Hepatocyte (in vitro differentiated cells): ENCODE measurements at regions not wholly inside any gene's neighbourhood (a gene's known extent, or its start where the extent isn't known, plus 50 kb on each side); places are given as distances from the start of the nearest gene placed in this dataset.

ENCODE experiments used
- DNase-seq: peaks from one replicate; pipeline ENCODE4 v3.0.0-alpha.2; 2016; ENCODE audit warnings: low spot score
- H2AFZ ChIP-seq: fragments of 200-600 bp; sonication (generic); 2 replicates; pipeline ENCODE4 v1.6.0; 2016; ENCODE audit warnings: antibody characterized with exemption, mild to moderate bottlenecking
- H3K27ac ChIP-seq: fragments of 200-600 bp; sonication (generic); 2 replicates; pipeline ENCODE4 v1.5.1; 2016; ENCODE audit warnings: mild to moderate bottlenecking
- H3K27me3 ChIP-seq: fragments of 200-600 bp; sonication (generic); 2 replicates; pipeline ENCODE4 v1.6.1; 2016
- H3K36me3 ChIP-seq: fragments of 200-600 bp; sonication (generic); replicated peaks from 2 replicates; pipeline ENCODE4 v1.5.1; 2016; ENCODE audit warnings: low read depth; ENCODE audit not compliant: insufficient read depth
- H3K4me1 ChIP-seq: fragments of 200-600 bp; sonication (generic); 2 replicates; pipeline ENCODE4 v1.5.1; 2016; ENCODE audit warnings: mild to moderate bottlenecking, moderate library complexity; ENCODE audit not compliant: insufficient read depth
- H3K4me2 ChIP-seq: fragments of 200-600 bp; sonication (generic); 2 replicates; pipeline ENCODE4 v1.6.0; 2016
- H3K4me3 ChIP-seq: fragments of 200-600 bp; sonication (generic); 2 replicates; pipeline ENCODE4 v1.5.1; 2016; ENCODE audit warnings: mild to moderate bottlenecking
- H3K79me2 ChIP-seq: fragments of 200-600 bp; sonication (generic); 2 replicates; pipeline ENCODE4 v1.6.0; 2017; ENCODE audit warnings: mild to moderate bottlenecking
- H3K9me2 ChIP-seq: fragments of 200-600 bp; sonication (generic); replicated peaks from 2 replicates; pipeline ENCODE4 v1.6.0; 2017; ENCODE audit warnings: mild to moderate bottlenecking; ENCODE audit not compliant: insufficient read depth
- H3K9me3 ChIP-seq: fragments of 200-600 bp; sonication (generic); 2 replicates; pipeline ENCODE4 v1.5.1; 2016; ENCODE audit warnings: low read depth, mild to moderate bottlenecking
- H4K20me1 ChIP-seq: fragments of 200-600 bp; sonication (generic); 2 replicates; pipeline ENCODE4 v1.6.0; 2016; ENCODE audit warnings: mild to moderate bottlenecking; ENCODE audit not compliant: insufficient read depth, poor library complexity, severe bottlenecking
- CTCF ChIP-seq: fragments of 200-600 bp; sonication (generic); IDR thresholded peaks from 2 replicates; pipeline ENCODE4 v1.5.1; 2016; ENCODE audit warnings: antibody characterized with exemption, mild to moderate bottlenecking; ENCODE audit not compliant: poor library complexity
- EZH2 ChIP-seq: fragments of 200-600 bp; sonication (generic); IDR thresholded peaks from 2 replicates; pipeline ENCODE4 v1.6.1; 2016; ENCODE audit warnings: antibody characterized with exemption, mild to moderate bottlenecking, borderline replicate concordance
- EZH2phosphoT487 ChIP-seq: fragments of 200-600 bp; sonication (generic); IDR thresholded peaks from one replicate; pipeline ENCODE4 v1.6.1; 2018; ENCODE audit warnings: antibody characterized with exemption, mild to moderate bottlenecking, low read depth, moderate library complexity; ENCODE audit not compliant: unreplicated experiment, severe bottlenecking
- WGBS: methylation state at CpG from one replicate; pipeline ENCODE4 v1.1.6; 2016; ENCODE audit warnings: low lambda C conversion rate; ENCODE audit errors: missing lambda C conversion rate; 5-methylcytosine and 5-hydroxymethylcytosine counted together

- no peaks in the 10 kb centered on the region for H3K79me2 ChIP-seq
- H3K36me3 ChIP-seq: no peaks in the 10 kb centered on the region
- no peak for TF ChIP-seq CTCF
- no peak for TF ChIP-seq EZH2
- no peak for TF ChIP-seq EZH2phosphoT487
- no peak overlapping the region for H3K4me3 ChIP-seq
- DNase-seq: no peak
- no peaks in the 10 kb centered on the region for H3K27me3 ChIP-seq
- no peaks in the 10 kb centered on the region for H3K9me2 ChIP-seq
- no peaks in the 10 kb centered on the region for H3K9me3 ChIP-seq
- WGBS: 94% methylated on average over 3 of the region's 3 CpGs
- no peaks in the 10 kb centered on the region for H4K20me1 ChIP-seq
- H3K4me2 ChIP-seq: no peak overlapping the region
- H2AFZ ChIP-seq: no peak overlapping the region
- H3K27ac ChIP-seq: no peak overlapping the region
- H3K4me1 ChIP-seq: no peaks in the 10 kb centered on the region
Measured at GRCh38 chr7:110257673-110258072, 833.3 kb upstream of the LRRN3 start.

GRCh38 chr7:110262251-110262650, 828.7 kb upstream of the LRRN3 start:
- Histone ChIP-seq H3K27me3 (no peaks in the 10 kb centered on the region), H3K4me1 (no peaks in the 10 kb centered on the region), H4K20me1 (no peaks in the 10 kb centered on the region), H3K4me2 (no peak overlapping the region), H3K9me2 (no peaks in the 10 kb centered on the region), H2AFZ (no peak overlapping the region), H3K79me2 (no peaks in the 10 kb centered on the region), H3K27ac (no peak overlapping the region), H3K36me3 (no peaks in the 10 kb centered on the region), H3K9me3 (no peaks in the 10 kb centered on the region), H3K4me3 (no peak overlapping the region)
- no peak for TF ChIP-seq CTCF
- TF ChIP-seq EZH2phosphoT487: no peak
- no peak for TF ChIP-seq EZH2
- DNase-seq: no peak
- WGBS: 91% methylated on average over 2 of the region's 2 CpGs

DNA sequence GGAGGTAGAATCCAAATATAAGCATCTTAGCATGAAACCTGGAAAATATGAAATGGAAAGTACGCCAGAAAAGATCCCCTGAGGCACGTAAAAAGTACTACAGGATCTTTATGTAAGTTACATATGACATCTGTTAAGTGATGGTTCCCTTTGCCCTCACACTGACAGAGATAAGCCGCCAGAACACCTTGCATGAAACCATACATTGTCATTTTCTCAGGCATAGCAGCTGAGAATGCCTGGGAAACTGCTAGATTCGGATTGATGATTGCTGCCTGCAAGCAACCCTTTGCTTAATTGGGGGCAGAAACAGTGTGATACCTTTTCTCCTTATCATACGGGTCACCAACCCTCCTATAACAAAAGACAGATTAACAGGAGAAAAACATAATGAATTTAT, 826.6 kb upstream of the LRRN3 start:
- Histone ChIP-seq H2AFZ (no peak overlapping the region), H3K27me3 (no peaks in the 10 kb centered on the region), H3K79me2 (no peaks in the 10 kb centered on the region), H3K9me3 (no peaks in the 10 kb centered on the region), H3K27ac (no peak overlapping the region), H4K20me1 (no peaks in the 10 kb centered on the region), H3K4me1 (no peaks in the 10 kb centered on the region), H3K9me2 (no peaks in the 10 kb centered on the region), H3K36me3 (no peaks in the 10 kb centered on the region), H3K4me3 (no peak overlapping the region), H3K4me2 (no peak overlapping the region)
- 78% methylated on average over 5 of the region's 5 CpGs for WGBS
- no peak for TF ChIP-seq EZH2phosphoT487
- TF ChIP-seq CTCF: no peak
- no peak for TF ChIP-seq EZH2
- DNase-seq: no peak

- H3K9me3 ChIP-seq: no peaks in the 10 kb centered on the region
- H3K4me3 ChIP-seq: no peak overlapping the region
- peaks cover 14% of the 10 kb centered on the region for H3K4me1 ChIP-seq
- no peaks in the 10 kb centered on the region for H3K27me3 ChIP-seq
- no peak for DNase-seq
- H3K27ac ChIP-seq: no peak overlapping the region
- H3K9me2 ChIP-seq: no peaks in the 10 kb centered on the region
- WGBS: 71% methylated on average over 4 of the region's 4 CpGs
- no peak overlapping the region for H2AFZ ChIP-seq
- H3K79me2 ChIP-seq: no peaks in the 10 kb centered on the region
- no peaks in the 10 kb centered on the region for H4K20me1 ChIP-seq
- peak overlapping the region; percentile 0 for H3K4me2 ChIP-seq
- TF ChIP-seq CTCF: no peak
- TF ChIP-seq EZH2: peak; percentile 20
- no peak for TF ChIP-seq EZH2phosphoT487
- no peaks in the 10 kb centered on the region for H3K36me3 ChIP-seq
Measured at GRCh38 chr7:110281362-110281761, 809.6 kb upstream of the LRRN3 start.
